IMR-90 (cell line): ENCODE measurements at regions not wholly inside any gene's neighbourhood (a gene's known extent, or its start where the extent isn't known, plus 50 kb on each side); places are given as distances from the start of the nearest gene placed in this dataset.
A peak's percentile ranks its signal among the peaks of the same experiment; 100 is the strongest.

Experiments
- ATAC-seq: fragments of 200-7000 bp; cut with Tn5 transposase; 2 replicates; pipeline ENCODE4 v1.9.1; 2020; ENCODE audit warnings: low read depth, mild to moderate bottlenecking, moderate library complexity
- BruUV-seq: library from RNA; stranded (reverse); fragments of 400-500 nt; replicated peaks from 2 replicates; lab custom pipeline; 2021; lab: Mats Ljungman, UMichigan
- CTCF ChIA-PET: fragments of 300-600 bp; formaldehyde crosslinking; extraction: SDS; loops from one replicate; lab custom pipeline; 2021; ENCODE audit warnings: antibody characterized with exemption; lab: Yijun Ruan, JAX
- POLR2A ChIA-PET: fragments of 300-600 bp; sonication (Branson Sonifier 250); formaldehyde crosslinking; loops from one replicate; lab custom pipeline; 2022; ENCODE audit warnings: antibody characterized with exemption; ENCODE audit not compliant: unreplicated experiment; lab: Charles Lee
- DNase-seq: peaks from one replicate; pipeline ENCODE4 v3.0.0; 2013
- H2AFZ ChIP-seq: replicated peaks from 2 replicates; pipeline ENCODE3; 2013; ENCODE audit warnings: low read length, mild to moderate bottlenecking; ENCODE audit not compliant: poor library complexity
- H2AK5ac ChIP-seq: 2 replicates; pipeline ENCODE4 v1.6.1; 2013; ENCODE audit warnings: low read depth, low read length, inconsistent platforms
- H2AK9ac ChIP-seq: replicated peaks from 2 replicates; pipeline ENCODE3; 2013; ENCODE audit warnings: mild to moderate bottlenecking, low read depth, low read length, moderate library complexity; ENCODE audit not compliant: poor library complexity
- H2BK120ac ChIP-seq: 2 replicates; pipeline ENCODE4 v1.6.1; 2013; ENCODE audit warnings: low read depth, low read length, inconsistent platforms
- H2BK15ac ChIP-seq: 3 replicates; pipeline ENCODE4 v1.6.1; 2013; ENCODE audit warnings: low read depth, low read length, inconsistent platforms
- H2BK20ac ChIP-seq: 2 replicates; pipeline ENCODE4 v1.6.1; 2013; ENCODE audit warnings: low read depth, mild to moderate bottlenecking, inconsistent platforms, low read length, moderate library complexity
- H2BK5ac ChIP-seq: 2 replicates; pipeline ENCODE4 v1.6.1; 2013; ENCODE audit warnings: mild to moderate bottlenecking, low read depth, low read length, inconsistent platforms; ENCODE audit not compliant: poor library complexity, severe bottlenecking
- H3K14ac ChIP-seq: replicated peaks from 2 replicates; pipeline ENCODE4 v1.6.1; 2013; ENCODE audit warnings: low read depth, low read length, inconsistent platforms
- H3K18ac ChIP-seq: 2 replicates; pipeline ENCODE4 v1.6.1; 2013; ENCODE audit warnings: low read depth, low read length, control low read depth
- H3K23ac ChIP-seq: 2 replicates; pipeline ENCODE4 v1.6.1; 2013; ENCODE audit warnings: low read depth, low read length, inconsistent platforms
- H3K27ac ChIP-seq: 2 replicates; pipeline ENCODE4 v1.5.1; 2013; ENCODE audit warnings: mild to moderate bottlenecking, control low read depth, low read length; ENCODE audit not compliant: insufficient read depth
- H3K27me3 ChIP-seq: 2 replicates; pipeline ENCODE4 v1.6.1; 2013; ENCODE audit warnings: low read length; ENCODE audit not compliant: control insufficient read depth, insufficient read depth
- H3K36me3 ChIP-seq: 2 replicates; pipeline ENCODE4 v1.6.1; 2013; ENCODE audit warnings: low read length, mixed read lengths; ENCODE audit not compliant: control insufficient read depth, insufficient read depth
- H3K4ac ChIP-seq: 2 replicates; pipeline ENCODE4 v1.6.1; 2013; ENCODE audit warnings: low read depth, low read length, inconsistent platforms
- H3K4me1 ChIP-seq: 2 replicates; pipeline ENCODE4 v1.6.1; 2013; ENCODE audit warnings: low read length, mixed read lengths; ENCODE audit not compliant: control insufficient read depth, insufficient read depth
- H3K4me2 ChIP-seq: 2 replicates; pipeline ENCODE4 v1.6.1; 2013; ENCODE audit warnings: low read depth, mild to moderate bottlenecking, control low read depth, low read length, moderate library complexity
- H3K4me3 ChIP-seq: 2 replicates; pipeline ENCODE4 v1.5.1; 2013; ENCODE audit warnings: low read depth, mild to moderate bottlenecking, control low read depth, low read length, moderate library complexity; ENCODE audit not compliant: insufficient read depth
- H3K56ac ChIP-seq: 2 replicates; pipeline ENCODE4 v1.6.1; 2013; ENCODE audit warnings: low read length, inconsistent platforms; ENCODE audit not compliant: insufficient read depth; ENCODE audit errors: extremely low read depth
- H3K79me1 ChIP-seq, 2 experiments: 2 replicates each; pipeline ENCODE4 v1.6.1; 2013; ENCODE audit warnings: low read length in 2 of 2, inconsistent platforms in 1 of 2, low read depth in 1 of 2
- H3K9ac ChIP-seq: 2 replicates; pipeline ENCODE4 v1.6.1; 2013; ENCODE audit warnings: low read depth, low read length, control low read depth
- H3K9me1 ChIP-seq: 2 replicates; pipeline ENCODE4 v1.6.1; 2013; ENCODE audit warnings: low read length, inconsistent platforms; ENCODE audit not compliant: insufficient read depth
- H3K9me3 ChIP-seq: 2 replicates; pipeline ENCODE4 v1.6.1; 2013; ENCODE audit warnings: low read length; ENCODE audit not compliant: control insufficient read depth, insufficient read depth
- H4K20me1 ChIP-seq: 2 replicates; pipeline ENCODE4 v1.6.1; 2013; ENCODE audit warnings: low read length, inconsistent platforms; ENCODE audit not compliant: insufficient read depth
- H4K5ac ChIP-seq: 2 replicates; pipeline ENCODE4 v1.6.1; 2013; ENCODE audit warnings: mild to moderate bottlenecking, low read depth, low read length, control low read depth
- H4K8ac ChIP-seq, 2 experiments: 2 replicates each; pipeline ENCODE4 v1.6.1; 2013; ENCODE audit warnings: low read depth in 2 of 2, low read length in 2 of 2, control low read depth in 1 of 2, inconsistent platforms in 1 of 2
- H4K91ac ChIP-seq: 2 replicates; pipeline ENCODE4 v1.6.1; 2013; ENCODE audit warnings: low read depth, low read length, inconsistent platforms; ENCODE audit not compliant: insufficient read depth
- CEBPB ChIP-seq: IDR thresholded peaks from 2 replicates; pipeline ENCODE4 v1.6.1; 2012; ENCODE audit warnings: low read depth, low read length, improper control_type of control experiment
- CTCF ChIP-seq: conservative IDR thresholded peaks from 2 replicates; pipeline ENCODE4 v1.5.1; 2012; ENCODE audit warnings: mild to moderate bottlenecking, low read depth, low read length, improper control_type of control experiment
- MAZ ChIP-seq: IDR thresholded peaks from 2 replicates; pipeline ENCODE4 v1.6.1; 2012; ENCODE audit warnings: low read depth, mild to moderate bottlenecking, low read length, improper control_type of control experiment, moderate library complexity, borderline replicate concordance
- RAD21 ChIP-seq: IDR thresholded peaks from 2 replicates; pipeline ENCODE4 v1.6.1; 2012; ENCODE audit warnings: low read length, improper control_type of control experiment
- SMC3 ChIP-seq: fragments of 150-350 bp; IDR thresholded peaks from 2 replicates; pipeline ENCODE4 v1.6.1; 2016; ENCODE audit warnings: low read depth, mild to moderate bottlenecking, antibody characterized with exemption, low read length, moderate library complexity
- WGBS, 2 experiments: methylation state at CpG; one replicate each; pipeline versions ENCODE4 v1.1.5 to v1.1.7; 2013; ENCODE audit warnings: missing lambda C conversion rate in 2 of 2; ENCODE audit not compliant: insufficient read length in 1 of 2; ENCODE audit errors: extremely low coverage in 2 of 2; 5-methylcytosine and 5-hydroxymethylcytosine counted together
- dilution Hi-C: fragments of 300-500 bp; cut with HindIII; formaldehyde crosslinking; loops from one replicate; pipeline ENCODE4 v1.14.3; 2018; ENCODE audit warnings: low sequenced_read_pairs; ENCODE audit not compliant: unreplicated experiment
- in situ Hi-C: fragments of 300-500 bp; cut with MboI; formaldehyde crosslinking; loops from 3 replicates; pipeline ENCODE4 v1.14.3; 2019; ENCODE audit warnings: low sequenced_read_pairs, inconsistent platforms, mixed read lengths
- intact Hi-C: fragments of 100-400 bp; cut with micrococcal nuclease; formaldehyde crosslinking; loops from 2 replicates; pipeline ENCODE4 v1.10.0; 2022

GRCh38 chr6:144566868-144567615 lies 281.9 kb downstream of the UTRN start:
- POLR2A ChIA-PET, result no interaction called here

More at GRCh38 chr6:144566868-144567615, 281.9 kb downstream of the UTRN start:
- no TSS peak for BruUV-seq
- Histone ChIP-seq H4K8ac (no peak overlapping the region), H3K9ac (no peak overlapping the region), H3K27ac (no peak overlapping the region), H3K36me3 (no peaks in the 10 kb centered on the region), H2BK120ac (no peak overlapping the region), H3K4me2 (no peak overlapping the region), H3K56ac (no peak overlapping the region), H4K20me1 (no peaks in the 10 kb centered on the region), H2AFZ (no peak overlapping the region), H2BK20ac (no peak overlapping the region), H2BK15ac (no peak overlapping the region), H3K4me3 (no peak overlapping the region), H3K9me1 (no peaks in the 10 kb centered on the region), H2BK5ac (no peak overlapping the region), H3K27me3 (no peaks in the 10 kb centered on the region), H4K91ac (no peak overlapping the region), H3K18ac (no peak overlapping the region), H2AK9ac (no peak overlapping the region), H3K79me1 (peaks cover 0 to 4% of the 10 kb centered on the region in 2 experiments; a peak in 1 of 4 replicates), H3K4me1 (no peaks in the 10 kb centered on the region), H3K4ac (no peak overlapping the region), H2AK5ac (no peak overlapping the region), H3K14ac (0 out of 2 replicates have a peak overlapping the region, but pooled peaks have one; percentile 25), H3K23ac (no peak overlapping the region), H3K9me3 (no peaks in the 10 kb centered on the region), H4K5ac (no peak overlapping the region)
- CTCF ChIA-PET, result no interaction called here
- TF ChIP-seq CTCF (no peak), MAZ (no peak), RAD21 (no peak), CEBPB (no peak), SMC3 (no peak)
- no CpG with 5 or more reads among the region's 3 CpGs for WGBS, 2 experiments
- ATAC-seq (no peak), DNase-seq (no peak)
- intact Hi-C loops (no loop called here), in situ Hi-C loops (no loop called here), dilution Hi-C loops (no loop called here)
